Mesenchymal stem cell (in vitro differentiated cells and primary cell): ENCODE measurements at regions not wholly inside any gene's neighbourhood (a gene's known extent, or its start where the extent isn't known, plus 50 kb on each side); places are given as distances from the start of the nearest gene placed in this dataset.
"Not testable (repeated sequence)": the region's sequence is repeated elsewhere in the genome, so short reads cannot be mapped to it uniquely, and the experiment has no call there.

Source experiments
- DNase-seq: peaks from one replicate; pipeline ENCODE4 v3.0.0-alpha.2; 2013
- H2AFZ ChIP-seq: one replicate; pipeline ENCODE4 v1.6.1; 2013; ENCODE audit warnings: low read depth, mild to moderate bottlenecking, control low read depth, inconsistent platforms, low read length, moderate library complexity
- H2AK5ac ChIP-seq: 2 replicates; pipeline ENCODE4 v1.6.1; 2013; ENCODE audit warnings: low read length, moderate library complexity, mild to moderate bottlenecking, inconsistent platforms; ENCODE audit not compliant: severe bottlenecking
- H2BK120ac ChIP-seq: one replicate; pipeline ENCODE4 v1.6.1; 2013; ENCODE audit warnings: low read depth, mild to moderate bottlenecking, inconsistent platforms, low read length, moderate library complexity
- H2BK12ac ChIP-seq, 2 experiments: one replicate each; pipeline ENCODE4 v1.6.1; 2013; ENCODE audit warnings: inconsistent platforms in 2 of 2, low read length in 2 of 2, mild to moderate bottlenecking in 2 of 2, moderate library complexity in 2 of 2, control low read depth in 1 of 2
- H2BK15ac ChIP-seq: one replicate; pipeline ENCODE4 v1.6.1; 2013; ENCODE audit warnings: mild to moderate bottlenecking, low read depth, inconsistent platforms; ENCODE audit not compliant: poor library complexity, severe bottlenecking
- H2BK5ac ChIP-seq: 2 replicates; pipeline ENCODE4 v1.6.1; 2013; ENCODE audit warnings: low read depth, mild to moderate bottlenecking, low read length, control low read depth, inconsistent platforms; ENCODE audit not compliant: poor library complexity, severe bottlenecking
- H3K14ac ChIP-seq, 2 experiments: one replicate each; pipeline ENCODE4 v1.6.1; 2013; ENCODE audit warnings: inconsistent platforms in 2 of 2, low read length in 2 of 2, control low read depth in 1 of 2, mild to moderate bottlenecking in 1 of 2, moderate library complexity in 1 of 2
- H3K18ac ChIP-seq, 2 experiments: one replicate each; pipeline ENCODE4 v1.6.1; 2013; ENCODE audit warnings: inconsistent platforms in 2 of 2, low read length in 2 of 2, control low read depth in 1 of 2, low read depth in 1 of 2, mild to moderate bottlenecking in 1 of 2
- H3K23ac ChIP-seq, 2 experiments: one replicate each; pipeline ENCODE4 v1.6.1; 2013; ENCODE audit warnings: inconsistent platforms in 2 of 2, low read length in 2 of 2, mild to moderate bottlenecking in 2 of 2, moderate library complexity in 2 of 2, control low read depth in 1 of 2
- H3K27ac ChIP-seq: 2 replicates; pipeline ENCODE4 v1.5.1; 2013; ENCODE audit warnings: mild to moderate bottlenecking, moderate library complexity, low read length, control low read depth, inconsistent platforms; ENCODE audit not compliant: poor library complexity, severe bottlenecking
- H3K27me3 ChIP-seq, 2 experiments: 2 replicates each; pipeline versions ENCODE4 v1.6.1 to v1.7.0; 2013; ENCODE audit warnings: low read length in 2 of 2, mild to moderate bottlenecking in 2 of 2, moderate library complexity in 2 of 2, control low read depth in 1 of 2, inconsistent platforms in 1 of 2; ENCODE audit not compliant: control insufficient read depth in 1 of 2, insufficient read depth in 1 of 2
- H3K36me3 ChIP-seq, 2 experiments: 2 replicates each; pipeline versions ENCODE4 v1.6.1 to v1.7.0; 2013; ENCODE audit warnings: low read length in 2 of 2, control low read depth in 1 of 2, inconsistent platforms in 1 of 2, low read depth in 1 of 2, mild to moderate bottlenecking in 1 of 2; ENCODE audit not compliant: insufficient read depth in 2 of 2, control insufficient read depth in 1 of 2
- H3K4ac ChIP-seq, 2 experiments: one replicate each; pipeline ENCODE4 v1.6.1; 2013; ENCODE audit warnings: inconsistent platforms in 2 of 2, low read length in 2 of 2, mild to moderate bottlenecking in 2 of 2, moderate library complexity in 2 of 2, control low read depth in 1 of 2, low read depth in 1 of 2
- H3K4me1 ChIP-seq: 2 replicates; pipeline ENCODE4 v1.6.1; 2013; ENCODE audit warnings: low read depth, low read length, control low read depth; ENCODE audit not compliant: control insufficient read depth, insufficient read depth
- H3K4me2 ChIP-seq: 2 replicates; pipeline ENCODE4 v1.6.1; 2013; ENCODE audit warnings: low read length, mild to moderate bottlenecking, inconsistent platforms; ENCODE audit not compliant: poor library complexity, severe bottlenecking
- H3K4me3 ChIP-seq, 2 experiments: 2 replicates each; pipeline versions ENCODE4 v1.5.1 to v1.7.0; 2013; ENCODE audit warnings: low read length in 2 of 2, mild to moderate bottlenecking in 2 of 2, control low read depth in 1 of 2, low read depth in 1 of 2; ENCODE audit not compliant: insufficient read depth in 1 of 2
- H3K79me1 ChIP-seq: replicated peaks from 2 replicates; pipeline ENCODE4 v1.6.1; 2013; ENCODE audit warnings: mild to moderate bottlenecking, control low read depth, low read length, inconsistent platforms; ENCODE audit not compliant: poor library complexity, severe bottlenecking
- H3K9ac ChIP-seq: 2 replicates; pipeline ENCODE4 v1.7.0; 2013; ENCODE audit warnings: mild to moderate bottlenecking, low read length, moderate library complexity
- H3K9me3 ChIP-seq: 2 replicates; pipeline ENCODE4 v1.7.0; 2013; ENCODE audit warnings: mild to moderate bottlenecking, low read length; ENCODE audit not compliant: control insufficient read depth
- H4K8ac ChIP-seq: one replicate; pipeline ENCODE4 v1.6.1; 2013; ENCODE audit warnings: inconsistent platforms, mild to moderate bottlenecking, low read length, moderate library complexity
- H4K91ac ChIP-seq: one replicate; pipeline ENCODE4 v1.6.1; 2013; ENCODE audit warnings: mild to moderate bottlenecking, low read length, inconsistent platforms
- WGBS: methylation state at CpG from one replicate; pipeline ENCODE4 v1.1.7; 2013; ENCODE audit warnings: mixed read lengths; 5-methylcytosine and 5-hydroxymethylcytosine counted together

- not testable (repeated sequence) for H3K4ac ChIP-seq, H2BK12ac ChIP-seq, H4K91ac ChIP-seq, DNase-seq, H3K79me1 ChIP-seq, H3K9me3 ChIP-seq, H3K23ac ChIP-seq, H3K36me3 ChIP-seq, H4K8ac ChIP-seq, H3K18ac ChIP-seq, H3K27ac ChIP-seq, H2AK5ac ChIP-seq, H2BK15ac ChIP-seq, H2BK120ac ChIP-seq, H3K4me2 ChIP-seq, H3K27me3 ChIP-seq, H2BK5ac ChIP-seq, H3K9ac ChIP-seq, H3K14ac ChIP-seq, H2AFZ ChIP-seq, H3K4me3 ChIP-seq, H3K4me1 ChIP-seq
- WGBS, result no CpG with 5 or more reads among the region's 5 CpGs
These were observed 118.0 kb upstream of the TBCA start for GRCh38 chr5:77894103-77894502.

GRCh38 chr5:77893225-77893860 lies 117.2 kb upstream of the TBCA start:
- Histone ChIP-seq H3K9me3 (no peaks in the 10 kb centered on the region), H4K8ac (peak overlapping the region; percentile 55), H3K4ac (no peak overlapping the region), H3K79me1 (no peaks in the 10 kb centered on the region), H2BK120ac (no peak overlapping the region), H2BK5ac (no peak overlapping the region), H2AK5ac (no peak overlapping the region), H2BK12ac (peak overlapping the region in 1 of 2 experiments; percentile 25), H3K36me3 (no peaks in the 10 kb centered on the region), H3K23ac (no peak overlapping the region), H3K14ac (no peak overlapping the region), H2AFZ (no peak overlapping the region), H3K27me3 (no peaks in the 10 kb centered on the region), H3K27ac (no peak overlapping the region), H3K9ac (peak overlapping the region; percentile 61), H2BK15ac (no peak overlapping the region), H3K18ac (peak overlapping the region; percentile 28 to 76), H3K4me1 (peaks cover 7% of the 10 kb centered on the region), H3K4me2 (no peak overlapping the region), H4K91ac (peak overlapping the region; percentile 45), H3K4me3 (no peak overlapping the region)
- WGBS, result 0% methylated on average over 1 of the region's 3 CpGs
- DNase-seq, result peak; percentile 95

- no peak overlapping the region for H2BK120ac ChIP-seq
- no peak overlapping the region for H3K9ac ChIP-seq
- no peak overlapping the region for H4K8ac ChIP-seq
- no peaks in the 10 kb centered on the region for H3K9me3 ChIP-seq
- DNase-seq, result no peak
- no peak overlapping the region for H3K4ac ChIP-seq
- H3K4me2 ChIP-seq, result no peak overlapping the region
- H3K4me3 ChIP-seq, result no peak overlapping the region
- H3K36me3 ChIP-seq, result no peaks in the 10 kb centered on the region
- H2AK5ac ChIP-seq, result no peak overlapping the region
- H3K27ac ChIP-seq, result no peak overlapping the region
- peak overlapping the region in 1 of 2 experiments; percentile 76 for H3K18ac ChIP-seq
- WGBS, result 86% methylated on average over 10 of the region's 12 CpGs
- no peak overlapping the region for H3K14ac ChIP-seq
- H3K23ac ChIP-seq, result no peak overlapping the region
- peaks cover 7% of the 10 kb centered on the region for H3K4me1 ChIP-seq
- no peaks in the 10 kb centered on the region for H3K27me3 ChIP-seq
- no peaks in the 10 kb centered on the region for H3K79me1 ChIP-seq
- H2BK5ac ChIP-seq, result no peak overlapping the region
- H2BK12ac ChIP-seq, result peak overlapping the region in 1 of 2 experiments; percentile 29
- no peak overlapping the region for H4K91ac ChIP-seq
- no peak overlapping the region for H2BK15ac ChIP-seq
- H2AFZ ChIP-seq, result no peak overlapping the region
These were observed 116.2 kb upstream of the TBCA start for GRCh38 chr5:77892061-77893010.

GRCh38 chr5:77885519-77885918 lies 109.4 kb upstream of the TBCA start:
- Histone ChIP-seq H3K18ac (no peak overlapping the region), H3K27me3 (peaks cover 9 to 13% of the 10 kb centered on the region in 2 experiments), H3K36me3 (no peaks in the 10 kb centered on the region), H3K4ac (no peak overlapping the region), H4K91ac (no peak overlapping the region), H2BK5ac (no peak overlapping the region), H2AK5ac (no peak overlapping the region), H2BK12ac (no peak overlapping the region), H3K9me3 (no peaks in the 10 kb centered on the region), H2AFZ (no peak overlapping the region), H3K4me1 (no peaks in the 10 kb centered on the region), H4K8ac (no peak overlapping the region), H3K14ac (no peak overlapping the region), H2BK120ac (no peak overlapping the region), H3K27ac (no peak overlapping the region), H3K4me3 (no peak overlapping the region), H3K9ac (no peak overlapping the region), H3K79me1 (no peaks in the 10 kb centered on the region), H2BK15ac (no peak overlapping the region), H3K4me2 (no peak overlapping the region), H3K23ac (no peak overlapping the region)
- WGBS, result 84% methylated on average over 4 of the region's 4 CpGs
- no peak for DNase-seq
